GM12873 (cell line): ENCODE measurements at regions not wholly inside any gene's neighbourhood (a gene's known extent, or its start where the extent isn't known, plus 50 kb on each side); places are given as distances from the start of the nearest gene placed in this dataset.

Experiments
- CTCF ChIP-seq: IDR thresholded peaks from 2 replicates; pipeline ENCODE4 v1.5.1; 2012; ENCODE audit warnings: low read depth, mild to moderate bottlenecking, moderate library complexity, low read length, control low read depth; ENCODE audit not compliant: insufficient read depth; ENCODE audit errors: missing control alignments

- TF ChIP-seq CTCF: no peak
Measured at GRCh38 chr17:12478311-12478710, 187.4 kb upstream of the MYOCD start.

GRCh38 chr17:12485361-12485906, 180.3 kb upstream of the MYOCD start:
- no peak for TF ChIP-seq CTCF

DNA sequence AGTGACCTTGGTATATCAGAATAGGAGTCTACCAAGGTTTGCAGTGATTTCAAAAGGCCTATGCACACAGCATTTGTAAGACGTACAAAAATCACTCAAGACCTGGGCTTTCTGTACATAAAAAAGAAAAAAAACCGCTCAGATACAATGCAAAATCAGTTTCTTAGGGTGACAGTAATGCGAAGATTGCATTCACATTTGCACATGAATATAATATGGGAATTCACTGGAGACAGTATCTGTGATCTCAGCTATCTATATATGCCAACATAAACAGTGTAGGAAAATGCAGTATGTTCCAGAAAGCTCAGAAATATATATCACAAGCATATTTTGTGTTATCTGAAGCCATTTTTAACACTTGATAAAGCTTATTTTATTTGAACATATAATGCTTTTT, 176.4 kb upstream of the MYOCD start:
- no peak for TF ChIP-seq CTCF

DNA sequence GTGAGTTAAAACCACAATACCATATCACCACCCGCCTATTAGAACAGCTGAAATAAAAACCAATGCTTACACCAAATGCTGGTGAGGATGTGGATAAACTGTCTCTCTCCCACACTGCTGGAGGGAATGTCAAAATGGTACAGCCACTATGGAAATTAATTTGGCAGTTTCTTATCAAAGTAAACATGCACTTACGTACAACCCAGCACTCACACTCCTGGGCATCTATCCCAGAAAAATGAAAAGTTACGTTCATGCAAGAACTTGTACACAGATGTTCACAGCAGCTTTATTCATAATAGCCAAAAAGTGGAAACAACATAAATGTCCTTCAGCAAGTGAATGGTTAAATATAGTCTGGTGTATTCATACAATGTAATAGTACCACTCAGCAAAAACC, 173.2 kb upstream of the MYOCD start:
- no peak for TF ChIP-seq CTCF

DNA sequence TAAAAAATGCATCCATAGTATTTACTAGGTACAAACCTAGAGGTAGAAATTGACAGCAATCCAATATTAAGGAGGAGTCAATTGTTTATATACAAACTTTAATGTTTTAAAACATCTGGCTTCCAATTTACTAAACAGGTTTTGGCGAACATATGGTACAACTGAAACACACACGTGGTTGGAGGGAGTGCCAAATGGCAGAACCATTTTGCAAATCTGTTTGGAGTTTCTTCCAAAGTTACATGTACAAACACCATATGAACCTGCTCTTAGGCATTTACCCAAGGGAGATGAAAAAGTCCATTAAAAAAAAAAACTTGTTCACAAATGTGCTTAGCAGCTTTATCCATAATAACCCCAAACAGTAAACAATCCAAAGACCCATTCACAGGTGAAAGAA, 159.8 kb upstream of the MYOCD start:
- no peak for TF ChIP-seq CTCF

DNA sequence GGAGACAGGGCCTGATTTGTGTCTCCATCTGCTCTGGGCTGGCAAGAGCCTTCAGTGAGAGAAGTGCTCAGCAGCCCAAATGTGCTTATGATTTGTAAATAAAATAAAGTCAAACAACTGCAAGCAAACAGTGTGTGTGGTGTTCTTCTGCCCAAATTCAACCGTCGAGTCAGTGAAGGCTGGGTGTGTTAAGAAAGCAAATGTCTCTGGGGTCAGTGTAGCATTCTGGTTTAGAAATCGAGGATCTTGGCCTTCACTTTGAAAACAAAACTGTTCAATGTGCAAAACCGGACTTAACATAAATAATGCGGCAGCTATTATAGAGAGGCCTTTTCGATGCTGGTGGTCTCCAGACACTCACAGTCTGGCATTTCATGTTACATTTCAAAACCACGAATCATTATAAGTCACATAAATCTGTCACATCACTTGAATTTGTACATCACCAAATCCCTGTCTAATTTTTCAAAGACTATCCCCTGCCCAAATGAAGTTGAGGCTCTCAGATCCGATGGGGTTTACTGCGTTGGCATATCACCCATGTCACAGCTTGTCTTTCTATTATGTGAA, 158.6 kb upstream of the MYOCD start:
- TF ChIP-seq CTCF: no peak

GRCh38 chr17:12509801-12510200, 155.9 kb upstream of the MYOCD start:
- no peak for TF ChIP-seq CTCF
